Neuronal stem cell (in vitro differentiated cells): ENCODE measurements at regions not wholly inside any gene's neighbourhood (a gene's known extent, or its start where the extent isn't known, plus 50 kb on each side); places are given as distances from the start of the nearest gene placed in this dataset.
"Not testable (repeated sequence)": the region's sequence is repeated elsewhere in the genome, so short reads cannot be mapped to it uniquely, and the experiment has no call there.

Experiments
- DNase-seq: peaks from one replicate; pipeline ENCODE4 v3.0.0-alpha.2; 2013; ENCODE audit warnings: low spot score
- H2AFZ ChIP-seq: one replicate; pipeline ENCODE4 v1.6.1; 2013; ENCODE audit warnings: mild to moderate bottlenecking, low read length, inconsistent platforms
- H2AK5ac ChIP-seq: 2 replicates; pipeline ENCODE4 v1.6.1; 2013; ENCODE audit warnings: low read depth, mild to moderate bottlenecking, inconsistent platforms, low read length, moderate library complexity, mixed read lengths
- H2BK120ac ChIP-seq: 2 replicates; pipeline ENCODE4 v1.6.1; 2013; ENCODE audit warnings: low read depth, mild to moderate bottlenecking, inconsistent platforms, low read length, moderate library complexity, mixed read lengths
- H2BK12ac ChIP-seq: one replicate; pipeline ENCODE4 v1.6.1; 2013; ENCODE audit warnings: low read length, inconsistent platforms
- H2BK15ac ChIP-seq: 2 replicates; pipeline ENCODE4 v1.6.1; 2013; ENCODE audit warnings: mild to moderate bottlenecking, low read length, inconsistent platforms, mixed read lengths
- H2BK5ac ChIP-seq: one replicate; pipeline ENCODE4 v1.6.1; 2013; ENCODE audit warnings: inconsistent platforms, mild to moderate bottlenecking, low read length, moderate library complexity
- H3K14ac ChIP-seq: one replicate; pipeline ENCODE4 v1.6.1; 2013; ENCODE audit warnings: low read length, inconsistent platforms
- H3K18ac ChIP-seq: 2 replicates; pipeline ENCODE4 v1.6.1; 2013; ENCODE audit warnings: low read length, inconsistent platforms
- H3K23ac ChIP-seq: 2 replicates; pipeline ENCODE4 v1.6.1; 2013; ENCODE audit warnings: low read depth, mild to moderate bottlenecking, mixed read lengths, low read length, inconsistent platforms; ENCODE audit not compliant: poor library complexity
- H3K27ac ChIP-seq: replicated peaks from 3 replicates; pipeline ENCODE4 v1.5.1; 2013; ENCODE audit warnings: low read length, inconsistent platforms
- H3K27me3 ChIP-seq, 3 experiments: 2 replicates each; pipeline ENCODE4 v1.6.1; 2013; ENCODE audit warnings: low read length in 3 of 3, mild to moderate bottlenecking in 2 of 3, inconsistent platforms in 1 of 3, low read depth in 1 of 3, mixed read lengths in 1 of 3, moderate library complexity in 1 of 3; ENCODE audit not compliant: control insufficient read depth in 3 of 3, insufficient read depth in 3 of 3
- H3K36me3 ChIP-seq, 2 donors: replicated peaks in 1 of 2; 2 replicates each; pipeline ENCODE4 v1.6.1; 2013; ENCODE audit warnings: low read length in 2 of 2; ENCODE audit not compliant: control insufficient read depth in 2 of 2, insufficient read depth in 2 of 2
- H3K4ac ChIP-seq: 2 replicates; pipeline ENCODE4 v1.6.1; 2013; ENCODE audit warnings: inconsistent platforms, mild to moderate bottlenecking, low read length, moderate library complexity
- H3K4me1 ChIP-seq, 2 donors: 1 replicate in 1 of 2; 2 replicates in 1 of 2; pipeline ENCODE4 v1.6.1; 2013; ENCODE audit warnings: low read length in 2 of 2, low read depth in 1 of 2; ENCODE audit not compliant: control insufficient read depth in 2 of 2, insufficient read depth in 1 of 2
- H3K4me2 ChIP-seq: one replicate; pipeline ENCODE4 v1.6.1; 2013; ENCODE audit warnings: mild to moderate bottlenecking, low read length, inconsistent platforms; ENCODE audit not compliant: insufficient read depth, poor library complexity, severe bottlenecking
- H3K4me3 ChIP-seq, 2 donors: 2 replicates each; pipeline ENCODE4 v1.5.1; 2013; ENCODE audit warnings: low read length in 2 of 2, mild to moderate bottlenecking in 2 of 2, inconsistent platforms in 1 of 2, moderate library complexity in 1 of 2
- H3K79me1 ChIP-seq: one replicate; pipeline ENCODE4 v1.6.1; 2013; ENCODE audit warnings: low read depth, mild to moderate bottlenecking, inconsistent platforms, low read length, moderate library complexity
- H3K9ac ChIP-seq: one replicate; pipeline ENCODE4 v1.6.1; 2013; ENCODE audit warnings: mild to moderate bottlenecking, low read depth, low read length, inconsistent platforms; ENCODE audit not compliant: poor library complexity
- H3K9me3 ChIP-seq, 2 donors: replicated peaks in 1 of 2; 2 replicates each; pipeline versions ENCODE3 to v1.6.1; 2013; ENCODE audit warnings: low read length in 2 of 2, mild to moderate bottlenecking in 2 of 2, inconsistent platforms in 1 of 2, low read depth in 1 of 2, mixed read lengths in 1 of 2, moderate library complexity in 1 of 2; ENCODE audit not compliant: control insufficient read depth in 2 of 2, insufficient read depth in 1 of 2
- H4K8ac ChIP-seq: one replicate; pipeline ENCODE4 v1.6.1; 2013; ENCODE audit warnings: low read depth, mild to moderate bottlenecking, inconsistent platforms, low read length, moderate library complexity
- H4K91ac ChIP-seq: one replicate; pipeline ENCODE4 v1.6.1; 2013; ENCODE audit warnings: low read length, low read depth, mild to moderate bottlenecking, inconsistent platforms; ENCODE audit not compliant: poor library complexity
- WGBS, 2 donors: extraction: QIAGEN DNeasy Blood & Tissue Kit; methylation state at CpG; one replicate each; pipeline ENCODE4 v1.1.7; 2013; ENCODE audit warnings: missing lambda C conversion rate in 2 of 2, mixed read lengths in 1 of 2; ENCODE audit not compliant: insufficient read length in 2 of 2, insufficient replicate concordance in 1 of 2; ENCODE audit errors: extremely low coverage in 2 of 2; 5-methylcytosine and 5-hydroxymethylcytosine counted together

GRCh38 chr15:85244056-85244455, 136.3 kb upstream of the AKAP13 start:
- H3K79me1 ChIP-seq, H2AFZ ChIP-seq, H3K4me1 ChIP-seq, H3K23ac ChIP-seq, H3K9me3 ChIP-seq, H3K18ac ChIP-seq, H2BK12ac ChIP-seq, H3K4ac ChIP-seq, H3K4me3 ChIP-seq, H2AK5ac ChIP-seq, H3K14ac ChIP-seq, H2BK120ac ChIP-seq, H3K4me2 ChIP-seq, H4K91ac ChIP-seq, H3K36me3 ChIP-seq, H2BK5ac ChIP-seq, H3K9ac ChIP-seq, H3K27ac ChIP-seq, H2BK15ac ChIP-seq, H4K8ac ChIP-seq, H3K27me3 ChIP-seq, DNase-seq: not testable (repeated sequence)
- WGBS, 2 donors: no CpG with 5 or more reads among the region's 1 CpG

GRCh38 chr15:85250938-85251542, 129.4 kb upstream of the AKAP13 start:
- not testable (repeated sequence) for H2BK5ac ChIP-seq, DNase-seq, H3K4me1 ChIP-seq, H3K9me3 ChIP-seq, H3K79me1 ChIP-seq, H4K91ac ChIP-seq, H2BK12ac ChIP-seq, H3K36me3 ChIP-seq, H3K4me2 ChIP-seq, H4K8ac ChIP-seq, H3K27me3 ChIP-seq, H3K23ac ChIP-seq, H3K4me3 ChIP-seq, H2BK120ac ChIP-seq, H2BK15ac ChIP-seq, H3K4ac ChIP-seq, H2AFZ ChIP-seq, H3K9ac ChIP-seq, H3K27ac ChIP-seq, H2AK5ac ChIP-seq, H3K18ac ChIP-seq, H3K14ac ChIP-seq
- WGBS, 2 donors: no CpG with 5 or more reads among the region's 8 CpGs

- not testable (repeated sequence) for H3K4me1 ChIP-seq, DNase-seq, H3K4me3 ChIP-seq
Observed at GRCh38 chr15:85253196-85253915, 127.0 kb upstream of the AKAP13 start.

GRCh38 chr15:85254961-85255360, 125.4 kb upstream of the AKAP13 start:
- H3K23ac ChIP-seq, H3K4ac ChIP-seq, H2BK5ac ChIP-seq, H2AFZ ChIP-seq, H3K9me3 ChIP-seq, H2BK12ac ChIP-seq, H3K79me1 ChIP-seq, H3K4me1 ChIP-seq, H3K4me2 ChIP-seq, H4K8ac ChIP-seq, H2AK5ac ChIP-seq, H3K36me3 ChIP-seq, H3K27me3 ChIP-seq, H3K4me3 ChIP-seq, H3K27ac ChIP-seq, H4K91ac ChIP-seq, H2BK15ac ChIP-seq, H3K18ac ChIP-seq, H2BK120ac ChIP-seq, H3K9ac ChIP-seq, H3K14ac ChIP-seq, DNase-seq: not testable (repeated sequence)
- WGBS, 2 donors: no CpG with 5 or more reads among the region's 9 CpGs

More at GRCh38 chr15:85253196-85253915, 127.0 kb upstream of the AKAP13 start:
- not testable (repeated sequence) for H2BK12ac ChIP-seq, H2BK5ac ChIP-seq, H3K4ac ChIP-seq, H3K27ac ChIP-seq, H2BK15ac ChIP-seq, H3K27me3 ChIP-seq, H3K9ac ChIP-seq, H3K9me3 ChIP-seq, H4K91ac ChIP-seq, H3K18ac ChIP-seq, H3K4me2 ChIP-seq, H3K23ac ChIP-seq, H2AFZ ChIP-seq, H3K14ac ChIP-seq, H4K8ac ChIP-seq, H2BK120ac ChIP-seq, H3K36me3 ChIP-seq, H2AK5ac ChIP-seq, H3K79me1 ChIP-seq
- no CpG with 5 or more reads among the region's 15 CpGs for WGBS, 2 donors
